ENCODE measurements at regions not wholly inside any gene's neighbourhood (a gene's known extent, or its start where the extent isn't known, plus 50 kb on each side); places are given as distances from the start of the nearest gene placed in this dataset.

GRCh38 chr6:163850874-163851273, 436.4 kb downstream of the QKI start:
- Histone ChIP-seq H3K23ac (ENCODE audit: low read length in 2 of 2) (no peak overlapping the region), H2BK120ac (ENCODE audit: low read depth, low read length) (no peak overlapping the region)

GRCh38 chr6:163844761-163845160, 430.2 kb downstream of the QKI start:
- H3K4ac ChIP-seq (ENCODE audit: low read depth in 1 of 2, low read length in 2 of 2): no peak overlapping the region

More at GRCh38 chr6:163850874-163851273, 436.4 kb downstream of the QKI start:
- H4K91ac ChIP-seq (ENCODE audit: low read length): no peak overlapping the region
- H2BK15ac ChIP-seq (ENCODE audit: low read depth, poor library complexity, severe bottlenecking): no peak overlapping the region
- H3K27ac ChIP-seq (ENCODE audit: low read length, poor library complexity, severe bottlenecking): no peak overlapping the region
- H2BK5ac ChIP-seq (ENCODE audit: low read depth, low read length, poor library complexity, severe bottlenecking): no peak overlapping the region
- peaks cover 35% of the 10 kb centered on the region for H3K9me3 ChIP-seq (ENCODE audit: control insufficient read depth, low read length)
- DNase-seq: no peak
- H3K4ac ChIP-seq (ENCODE audit: low read depth in 1 of 2, low read length in 2 of 2): no peak overlapping the region
- no peak overlapping the region for H2AFZ ChIP-seq (ENCODE audit: low read depth, low read length)
- H3K4me3 ChIP-seq (ENCODE audit: insufficient read depth in 1 of 2, low read depth in 1 of 2, low read length in 2 of 2): no peak overlapping the region
- no peaks in the 10 kb centered on the region for H3K79me1 ChIP-seq (replicated peaks; ENCODE audit: low read length, poor library complexity, severe bottlenecking)
- H3K4me2 ChIP-seq (ENCODE audit: low read length, poor library complexity, severe bottlenecking): no peak overlapping the region
- no peak overlapping the region for H2BK12ac ChIP-seq (ENCODE audit: low read length in 2 of 2)
- H3K36me3 ChIP-seq (ENCODE audit: control insufficient read depth in 1 of 2, insufficient read depth in 2 of 2, low read depth in 1 of 2, low read length in 2 of 2): no peaks in the 10 kb centered on the region
- no peak overlapping the region for H3K9ac ChIP-seq (ENCODE audit: low read length)
- no peaks in the 10 kb centered on the region for H3K27me3 ChIP-seq (ENCODE audit: control insufficient read depth in 1 of 2, insufficient read depth in 1 of 2, low read length in 2 of 2)
- no peak overlapping the region for H2AK5ac ChIP-seq (ENCODE audit: low read length, severe bottlenecking)
- no peaks in the 10 kb centered on the region for H3K4me1 ChIP-seq (ENCODE audit: control insufficient read depth, insufficient read depth, low read depth, low read length)
- H4K8ac ChIP-seq (ENCODE audit: low read length): no peak overlapping the region
- H3K18ac ChIP-seq (ENCODE audit: low read depth in 1 of 2, low read length in 2 of 2): no peak overlapping the region
- H3K14ac ChIP-seq (ENCODE audit: low read length in 2 of 2): no peak overlapping the region

GRCh38 chr6:163844357-163844756, 429.8 kb downstream of the QKI start:
- H4K91ac ChIP-seq (ENCODE audit: low read length): no peak overlapping the region
- no peak overlapping the region for H4K8ac ChIP-seq (ENCODE audit: low read length)
- no peak overlapping the region for H2AK5ac ChIP-seq (ENCODE audit: low read length, severe bottlenecking)
- H2AFZ ChIP-seq (ENCODE audit: low read depth, low read length): no peak overlapping the region
- no peak for DNase-seq
- 88% methylated on average over 7 of the region's 7 CpGs for WGBS
- no peak overlapping the region for H3K14ac ChIP-seq (ENCODE audit: low read length in 2 of 2)
- H3K27me3 ChIP-seq (ENCODE audit: control insufficient read depth in 1 of 2, insufficient read depth in 1 of 2, low read length in 2 of 2): no peaks in the 10 kb centered on the region
- peaks cover 2% of the 10 kb centered on the region for H3K4me1 ChIP-seq (ENCODE audit: control insufficient read depth, insufficient read depth, low read depth, low read length)
- no peak overlapping the region for H3K27ac ChIP-seq (ENCODE audit: low read length, poor library complexity, severe bottlenecking)
- no peak overlapping the region for H3K4me2 ChIP-seq (ENCODE audit: low read length, poor library complexity, severe bottlenecking)
- no peaks in the 10 kb centered on the region for H3K79me1 ChIP-seq (replicated peaks; ENCODE audit: low read length, poor library complexity, severe bottlenecking)
- no peak overlapping the region for H3K18ac ChIP-seq (ENCODE audit: low read depth in 1 of 2, low read length in 2 of 2)
- no peaks in the 10 kb centered on the region for H3K36me3 ChIP-seq (ENCODE audit: control insufficient read depth in 1 of 2, insufficient read depth in 2 of 2, low read depth in 1 of 2, low read length in 2 of 2)
- no peak overlapping the region for H3K9ac ChIP-seq (ENCODE audit: low read length)
- H2BK15ac ChIP-seq (ENCODE audit: low read depth, poor library complexity, severe bottlenecking): no peak overlapping the region
- H2BK120ac ChIP-seq (ENCODE audit: low read depth, low read length): no peak overlapping the region
- no peak overlapping the region for H3K4ac ChIP-seq (ENCODE audit: low read depth in 1 of 2, low read length in 2 of 2)
- H3K23ac ChIP-seq (ENCODE audit: low read length in 2 of 2): no peak overlapping the region
- peaks cover 5% of the 10 kb centered on the region for H3K9me3 ChIP-seq (ENCODE audit: control insufficient read depth, low read length)
- H3K4me3 ChIP-seq (ENCODE audit: insufficient read depth in 1 of 2, low read depth in 1 of 2, low read length in 2 of 2): no peak overlapping the region
- H2BK5ac ChIP-seq (ENCODE audit: low read depth, low read length, poor library complexity, severe bottlenecking): no peak overlapping the region
- no peak overlapping the region for H2BK12ac ChIP-seq (ENCODE audit: low read length in 2 of 2)

More at GRCh38 chr6:163844761-163845160, 430.2 kb downstream of the QKI start:
- no peak overlapping the region for H2BK15ac ChIP-seq (ENCODE audit: low read depth, poor library complexity, severe bottlenecking)
- no peak overlapping the region for H2BK12ac ChIP-seq (ENCODE audit: low read length in 2 of 2)
- no peak overlapping the region for H3K18ac ChIP-seq (ENCODE audit: low read depth in 1 of 2, low read length in 2 of 2)
- H3K23ac ChIP-seq (ENCODE audit: low read length in 2 of 2): no peak overlapping the region
- H4K8ac ChIP-seq (ENCODE audit: low read length): no peak overlapping the region
- no peak overlapping the region for H2BK120ac ChIP-seq (ENCODE audit: low read depth, low read length)
- H4K91ac ChIP-seq (ENCODE audit: low read length): no peak overlapping the region
- H3K4me2 ChIP-seq (ENCODE audit: low read length, poor library complexity, severe bottlenecking): no peak overlapping the region
- H3K79me1 ChIP-seq (replicated peaks; ENCODE audit: low read length, poor library complexity, severe bottlenecking): no peaks in the 10 kb centered on the region
- no peak overlapping the region for H3K27ac ChIP-seq (ENCODE audit: low read length, poor library complexity, severe bottlenecking)
- H2BK5ac ChIP-seq (ENCODE audit: low read depth, low read length, poor library complexity, severe bottlenecking): no peak overlapping the region
- peaks cover 7% of the 10 kb centered on the region for H3K9me3 ChIP-seq (ENCODE audit: control insufficient read depth, low read length)
- no peak overlapping the region for H3K4me3 ChIP-seq (ENCODE audit: insufficient read depth in 1 of 2, low read depth in 1 of 2, low read length in 2 of 2)
- H3K27me3 ChIP-seq (ENCODE audit: control insufficient read depth in 1 of 2, insufficient read depth in 1 of 2, low read length in 2 of 2): no peaks in the 10 kb centered on the region
- no peak for DNase-seq
- no peaks in the 10 kb centered on the region for H3K36me3 ChIP-seq (ENCODE audit: control insufficient read depth in 1 of 2, insufficient read depth in 2 of 2, low read depth in 1 of 2, low read length in 2 of 2)
- H2AK5ac ChIP-seq (ENCODE audit: low read length, severe bottlenecking): no peak overlapping the region
- no peak overlapping the region for H3K9ac ChIP-seq (ENCODE audit: low read length)
- no peak overlapping the region for H2AFZ ChIP-seq (ENCODE audit: low read depth, low read length)
- WGBS: 63% methylated on average over 3 of the region's 3 CpGs
- H3K14ac ChIP-seq (ENCODE audit: low read length in 2 of 2): no peak overlapping the region
- H3K4me1 ChIP-seq (ENCODE audit: control insufficient read depth, insufficient read depth, low read depth, low read length): peaks cover 2% of the 10 kb centered on the region

GRCh38 chr6:163843218-163843617, 428.7 kb downstream of the QKI start:
- Histone ChIP-seq H3K18ac (ENCODE audit: low read depth in 1 of 2, low read length in 2 of 2) (no peak overlapping the region), H3K36me3 (ENCODE audit: control insufficient read depth in 1 of 2, insufficient read depth in 2 of 2, low read depth in 1 of 2, low read length in 2 of 2) (no peaks in the 10 kb centered on the region), H3K79me1 (replicated peaks; ENCODE audit: low read length, poor library complexity, severe bottlenecking) (no peaks in the 10 kb centered on the region), H2AFZ (ENCODE audit: low read depth, low read length) (no peak overlapping the region), H2BK120ac (ENCODE audit: low read depth, low read length) (no peak overlapping the region), H2BK15ac (ENCODE audit: low read depth, poor library complexity, severe bottlenecking) (no peak overlapping the region), H3K4me3 (ENCODE audit: insufficient read depth in 1 of 2, low read depth in 1 of 2, low read length in 2 of 2) (no peak overlapping the region), H3K4me1 (ENCODE audit: control insufficient read depth, insufficient read depth, low read depth, low read length) (peaks cover 2% of the 10 kb centered on the region), H3K9ac (ENCODE audit: low read length) (no peak overlapping the region), H2BK12ac (ENCODE audit: low read length in 2 of 2) (no peak overlapping the region), H3K27me3 (ENCODE audit: control insufficient read depth in 1 of 2, insufficient read depth in 1 of 2, low read length in 2 of 2) (no peaks in the 10 kb centered on the region), H2BK5ac (ENCODE audit: low read depth, low read length, poor library complexity, severe bottlenecking) (no peak overlapping the region), H4K91ac (ENCODE audit: low read length) (no peak overlapping the region), H2AK5ac (ENCODE audit: low read length, severe bottlenecking) (no peak overlapping the region), H3K4me2 (ENCODE audit: low read length, poor library complexity, severe bottlenecking) (no peak overlapping the region), H4K8ac (ENCODE audit: low read length) (no peak overlapping the region), H3K14ac (ENCODE audit: low read length in 2 of 2) (no peak overlapping the region), H3K27ac (ENCODE audit: low read length, poor library complexity, severe bottlenecking) (no peak overlapping the region), H3K9me3 (ENCODE audit: control insufficient read depth, low read length) (no peaks in the 10 kb centered on the region), H3K23ac (ENCODE audit: low read length in 2 of 2) (no peak overlapping the region), H3K4ac (ENCODE audit: low read depth in 1 of 2, low read length in 2 of 2) (no peak overlapping the region)
- no peak for DNase-seq
- WGBS: 79% methylated on average over 1 of the region's 3 CpGs
